GM10248 (cell line): ENCODE measurements at regions not wholly inside any gene's neighbourhood (a gene's known extent, or its start where the extent isn't known, plus 50 kb on each side); places are given as distances from the start of the nearest gene placed in this dataset.

ENCODE experiments used
- CTCF ChIA-PET: fragments of 300-600 bp; sonication (Branson Sonifier 250); formaldehyde crosslinking; extraction: SDS; loops from one replicate; lab custom pipeline; 2021; ENCODE audit warnings: antibody characterized with exemption; lab: Yijun Ruan, JAX
- POLR2A ChIA-PET: fragments of 350-650 bp; sonication (Branson Sonifier 250); formaldehyde crosslinking; extraction: SDS; loops from one replicate; lab custom pipeline; 2020; ENCODE audit warnings: antibody characterized with exemption; lab: Yijun Ruan, JAX
- DNase-seq: peaks from one replicate; pipeline ENCODE4 v3.0.0; 2012; ENCODE audit errors: extremely low spot score
- TF ChIP-seq, protein P1 (sequence below): IDR thresholded peaks from 2 replicates; pipeline ENCODE4 v1.5.1; 2012; ENCODE audit warnings: mild to moderate bottlenecking, low read depth; ENCODE audit errors: extremely low read depth, missing control alignments, control extremely low read depth

DNA sequence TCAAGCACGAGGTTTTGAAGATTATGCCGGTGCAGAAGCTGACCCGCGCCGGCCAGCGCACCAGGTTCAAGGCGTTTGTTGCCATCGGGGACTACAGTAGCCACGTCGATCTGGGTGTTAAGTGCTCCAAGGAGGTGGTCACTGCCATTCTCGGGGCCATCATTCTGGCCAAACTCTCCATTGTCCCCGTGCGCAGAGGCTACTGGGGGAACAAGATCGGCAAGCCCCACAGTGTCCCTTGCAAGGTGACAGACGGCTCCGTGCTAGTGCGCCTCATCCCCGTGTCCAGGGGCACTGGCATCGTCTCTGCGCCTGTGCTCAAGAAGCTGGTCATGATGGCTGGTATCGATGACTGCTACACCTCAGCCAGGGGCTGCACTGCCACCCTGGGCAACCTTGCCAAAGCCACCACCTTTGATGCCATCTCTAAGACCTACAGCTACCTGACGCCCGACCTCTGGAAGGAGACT is 284.7 kb downstream of the GPR37 start:
- ChIA-PET POLR2A (no interaction called here), CTCF (no interaction called here)
- TF ChIP-seq, protein P1, sequence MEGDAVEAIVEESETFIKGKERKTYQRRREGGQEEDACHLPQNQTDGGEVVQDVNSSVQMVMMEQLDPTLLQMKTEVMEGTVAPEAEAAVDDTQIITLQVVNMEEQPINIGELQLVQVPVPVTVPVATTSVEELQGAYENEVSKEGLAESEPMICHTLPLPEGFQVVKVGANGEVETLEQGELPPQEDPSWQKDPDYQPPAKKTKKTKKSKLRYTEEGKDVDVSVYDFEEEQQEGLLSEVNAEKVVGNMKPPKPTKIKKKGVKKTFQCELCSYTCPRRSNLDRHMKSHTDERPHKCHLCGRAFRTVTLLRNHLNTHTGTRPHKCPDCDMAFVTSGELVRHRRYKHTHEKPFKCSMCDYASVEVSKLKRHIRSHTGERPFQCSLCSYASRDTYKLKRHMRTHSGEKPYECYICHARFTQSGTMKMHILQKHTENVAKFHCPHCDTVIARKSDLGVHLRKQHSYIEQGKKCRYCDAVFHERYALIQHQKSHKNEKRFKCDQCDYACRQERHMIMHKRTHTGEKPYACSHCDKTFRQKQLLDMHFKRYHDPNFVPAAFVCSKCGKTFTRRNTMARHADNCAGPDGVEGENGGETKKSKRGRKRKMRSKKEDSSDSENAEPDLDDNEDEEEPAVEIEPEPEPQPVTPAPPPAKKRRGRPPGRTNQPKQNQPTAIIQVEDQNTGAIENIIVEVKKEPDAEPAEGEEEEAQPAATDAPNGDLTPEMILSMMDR = no peak
- DNase-seq = no peak

GRCh38 chr7:124480036-124480820 is 285.4 kb downstream of the GPR37 start:
- POLR2A ChIA-PET = no interaction called here
- CTCF ChIA-PET = no interaction called here
- DNase-seq = no peak
- TF ChIP-seq, protein P1 = no peak

- TF ChIP-seq, protein P1 = no peak
- DNase-seq = no peak
- ChIA-PET POLR2A (no interaction called here), CTCF (no interaction called here)
Measured at GRCh38 chr7:124462249-124462648, 303.3 kb downstream of the GPR37 start.

- TF ChIP-seq, protein P1 = no peak
- no peak for DNase-seq
- ChIA-PET CTCF (interaction anchor here (1.0 to 1.1 kb wide), 2 partner anchors 9 to 10 kb away, joined by 3 to 4 read pairs; no protein-coding TSS in a partner anchor), POLR2A (no interaction called here)
Measured at GRCh38 chr7:124460555-124460954, 305.0 kb downstream of the GPR37 start.

- TF ChIP-seq, protein P1 = no peak
- no peak for DNase-seq
- POLR2A ChIA-PET = no interaction called here
- CTCF ChIA-PET = no interaction called here
Measured at GRCh38 chr7:124460056-124460450, 305.5 kb downstream of the GPR37 start.

GRCh38 chr7:124459101-124460055 is 306.2 kb downstream of the GPR37 start:
- no peak for DNase-seq
- CTCF ChIA-PET = no interaction called here
- POLR2A ChIA-PET = no interaction called here

More at GRCh38 chr7:124459101-124460055, 306.2 kb downstream of the GPR37 start:
- TF ChIP-seq, protein P1 = no peak
